Fibroblast of pulmonary artery (primary cell): ENCODE measurements at regions not wholly inside any gene's neighbourhood (a gene's known extent, or its start where the extent isn't known, plus 50 kb on each side); places are given as distances from the start of the nearest gene placed in this dataset.

ENCODE experiments used
- DNase-seq: peaks from one replicate; pipeline ENCODE4 v3.0.0-alpha.2; 2010; ENCODE audit warnings: low read depth
- H3K4me3 ChIP-seq: replicated peaks from 2 replicates; pipeline ENCODE4 v1.5.1; 2011; ENCODE audit warnings: low read depth, mild to moderate bottlenecking, control low read depth, low read length, moderate library complexity
- TF ChIP-seq, protein P1 (sequence below): IDR thresholded peaks from 2 replicates; pipeline ENCODE4 v1.5.1; 2011; ENCODE audit warnings: mild to moderate bottlenecking, control low read depth, low read length, inconsistent platforms; ENCODE audit errors: missing control alignments

- TF ChIP-seq, protein P1, sequence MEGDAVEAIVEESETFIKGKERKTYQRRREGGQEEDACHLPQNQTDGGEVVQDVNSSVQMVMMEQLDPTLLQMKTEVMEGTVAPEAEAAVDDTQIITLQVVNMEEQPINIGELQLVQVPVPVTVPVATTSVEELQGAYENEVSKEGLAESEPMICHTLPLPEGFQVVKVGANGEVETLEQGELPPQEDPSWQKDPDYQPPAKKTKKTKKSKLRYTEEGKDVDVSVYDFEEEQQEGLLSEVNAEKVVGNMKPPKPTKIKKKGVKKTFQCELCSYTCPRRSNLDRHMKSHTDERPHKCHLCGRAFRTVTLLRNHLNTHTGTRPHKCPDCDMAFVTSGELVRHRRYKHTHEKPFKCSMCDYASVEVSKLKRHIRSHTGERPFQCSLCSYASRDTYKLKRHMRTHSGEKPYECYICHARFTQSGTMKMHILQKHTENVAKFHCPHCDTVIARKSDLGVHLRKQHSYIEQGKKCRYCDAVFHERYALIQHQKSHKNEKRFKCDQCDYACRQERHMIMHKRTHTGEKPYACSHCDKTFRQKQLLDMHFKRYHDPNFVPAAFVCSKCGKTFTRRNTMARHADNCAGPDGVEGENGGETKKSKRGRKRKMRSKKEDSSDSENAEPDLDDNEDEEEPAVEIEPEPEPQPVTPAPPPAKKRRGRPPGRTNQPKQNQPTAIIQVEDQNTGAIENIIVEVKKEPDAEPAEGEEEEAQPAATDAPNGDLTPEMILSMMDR, result no peak
Measured at GRCh38 chr14:98785578-98785977, 486.4 kb downstream of the BCL11B start.

DNA sequence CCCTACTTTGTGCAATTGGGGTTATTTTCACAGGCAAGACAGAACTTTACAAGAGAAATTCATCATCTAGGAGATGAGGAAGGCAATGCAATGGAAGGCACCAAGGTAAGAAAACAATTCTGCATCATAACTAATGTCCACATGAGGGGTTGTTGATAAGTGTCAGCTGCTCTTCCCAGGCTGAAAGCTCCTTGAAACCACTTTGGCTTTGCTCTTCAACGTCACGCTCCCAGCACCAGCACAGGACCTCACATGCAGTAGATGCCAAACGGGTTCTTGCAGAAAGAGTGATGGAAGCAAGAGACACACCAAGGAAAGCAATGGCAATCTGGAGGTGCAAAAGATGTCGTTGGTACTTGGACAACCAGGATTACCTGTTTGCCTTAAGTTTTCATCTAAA is 485.5 kb downstream of the BCL11B start:
- H3K4me3 ChIP-seq, result no peak overlapping the region
- TF ChIP-seq, protein P1, result no peak
- DNase-seq, result no peak

More at GRCh38 chr14:98785578-98785977, 486.4 kb downstream of the BCL11B start:
- DNase-seq, result no peak
- no peak overlapping the region for H3K4me3 ChIP-seq

GRCh38 chr14:98791661-98792060 is 480.3 kb downstream of the BCL11B start:
- TF ChIP-seq, protein P1, result no peak
- no peak for DNase-seq
- no peak overlapping the region for H3K4me3 ChIP-seq

GRCh38 chr14:98792171-98792570 is 479.8 kb downstream of the BCL11B start:
- H3K4me3 ChIP-seq, result no peak overlapping the region
- TF ChIP-seq, protein P1, result no peak
- DNase-seq, result no peak

DNA sequence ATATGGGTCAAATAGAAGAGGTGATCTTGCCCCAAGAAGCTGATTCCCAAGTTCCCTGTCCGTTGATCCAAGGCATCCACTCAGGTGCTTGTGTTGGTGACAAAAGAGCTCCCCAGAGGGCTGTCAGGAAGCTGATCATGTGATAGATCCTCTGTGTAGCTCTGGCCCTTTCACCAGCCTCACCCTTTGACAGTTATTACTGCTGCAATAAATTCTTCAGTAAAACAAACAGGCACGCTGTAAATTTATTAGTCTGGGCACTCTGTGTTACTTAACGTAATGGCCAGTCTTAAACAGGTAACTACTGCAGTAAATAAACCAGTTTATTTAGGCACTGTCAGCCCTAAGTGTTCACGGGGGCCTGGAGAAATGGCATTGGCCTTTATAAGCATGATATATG is 473.9 kb downstream of the BCL11B start:
- no peak overlapping the region for H3K4me3 ChIP-seq
- TF ChIP-seq, protein P1, result no peak
- DNase-seq, result no peak

DNA sequence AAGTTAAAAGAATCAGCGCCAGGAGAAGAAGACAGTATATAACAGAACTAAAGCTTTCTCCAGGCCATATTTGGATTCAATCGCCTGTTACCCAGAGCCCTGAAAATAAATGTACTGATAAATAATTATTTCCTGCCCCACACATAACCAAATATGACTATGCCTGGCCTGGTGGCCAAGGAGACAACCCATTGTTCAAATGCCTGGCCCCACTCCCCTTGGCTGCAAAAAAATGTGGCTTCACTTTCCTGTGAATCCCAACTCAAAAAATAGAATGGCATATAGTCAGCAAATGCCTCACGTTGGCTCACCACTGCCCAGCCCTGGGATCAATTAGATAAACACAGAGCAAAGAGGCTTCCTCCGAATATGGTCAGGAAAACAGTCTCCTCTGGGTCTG is 472.1 kb downstream of the BCL11B start:
- DNase-seq, result no peak
- TF ChIP-seq, protein P1, result no peak
- no peak overlapping the region for H3K4me3 ChIP-seq

DNA sequence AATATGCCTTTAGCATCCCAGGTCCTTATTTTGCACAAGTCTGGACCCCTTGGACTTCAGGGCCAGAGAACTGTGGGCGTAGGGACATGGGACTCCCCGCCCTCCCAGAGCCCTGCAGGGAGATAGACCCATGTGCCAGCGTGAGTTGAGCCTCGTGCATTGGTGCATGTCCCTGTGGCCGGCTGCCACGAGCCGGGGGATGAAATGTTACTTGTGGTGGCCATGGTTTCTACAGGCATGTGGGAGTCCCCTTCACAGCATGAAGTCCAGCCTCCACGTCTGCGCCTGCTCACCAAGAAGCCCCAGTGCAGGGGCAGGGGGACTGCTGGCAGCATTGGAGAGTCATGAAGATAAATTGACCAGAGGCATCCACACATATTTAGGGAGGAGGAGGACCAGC is 470.0 kb downstream of the BCL11B start:
- TF ChIP-seq, protein P1, result no peak
- no peak for DNase-seq
- H3K4me3 ChIP-seq, result no peak overlapping the region
